Heart left ventricle (tissue), 13 donors: ENCODE measurements at regions not wholly inside any gene's neighbourhood (a gene's known extent, or its start where the extent isn't known, plus 50 kb on each side); places are given as distances from the start of the nearest gene placed in this dataset.

Source experiments
- POLR2A ChIP-seq, 2 donors: fragments of 450-650 bp; IDR thresholded peaks; one replicate each; pipeline ENCODE4 v1.6.1; 2017; ENCODE audit warnings: antibody characterized with exemption in 2 of 2, mild to moderate bottlenecking in 2 of 2, moderate library complexity in 2 of 2
- TF ChIP-seq, protein P1 (sequence below), 12 donors: fragments of 200-600 bp; sonication (generic) in 4 of 12; IDR thresholded peaks; one replicate each; pipeline versions ENCODE4 v1.5.0 to v1.8.0; 2018 to 2022; ENCODE audit warnings: antibody characterized with exemption in 12 of 12, mild to moderate bottlenecking in 5 of 12
- donor health status: ischemic (EF 13 %, LVEDD 7.1; RV severe dilation, severe dysfunction).
- donor health status: DM: no; HTN: yes; CAD: no.
- donor health status: DM: no; HTN: no; CAD: no.
- donor health status: ischemic (EF 25% LVEDD 6.9; RV normal size, moderate dysfunction).
- donor health status: ischemic (EF 25% LVEDD 5.7; RV mildly dilated, moderate dysfunction).
- donor health status: ischemic (EF 35%, LVEDD 5.7; RV mildly dilated, moderate dysfunction).
- donor health status: nonischemic (EF 11% LVEDD 7.7; RV severe dilation, severe dysfunction).
- donor health status: DM: yes; HTN: yes; CAD: no.
- donor health status: PGD.
- donor health status: ischemic (EF 29% LVEDD 5.4; RV normal size, mild dysfunction).
- donor health status: nonischemic (EF 23%, LVEDD 6.1; RV moderate dilation, normal function).

DNA sequence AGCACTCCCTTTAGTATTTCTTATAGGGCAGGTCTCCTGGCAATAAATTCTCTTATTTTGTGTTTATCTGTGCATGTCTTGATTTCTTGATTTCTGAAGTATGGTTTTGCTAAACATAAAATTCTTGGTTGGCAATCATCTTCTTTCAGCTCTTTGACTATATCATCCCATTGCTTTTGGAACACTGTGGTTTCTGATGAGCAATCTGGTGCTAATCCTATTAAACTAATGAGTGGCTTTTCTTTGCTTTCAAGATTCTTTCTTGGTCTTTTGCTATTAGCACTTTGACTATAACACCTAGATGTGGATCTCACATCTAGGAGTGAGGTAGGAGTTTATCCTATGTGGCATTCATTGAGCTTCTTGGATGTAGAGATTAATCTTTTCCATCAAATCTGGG lies 120.7 kb upstream of the MED13L start:
- TF ChIP-seq, protein P1, sequence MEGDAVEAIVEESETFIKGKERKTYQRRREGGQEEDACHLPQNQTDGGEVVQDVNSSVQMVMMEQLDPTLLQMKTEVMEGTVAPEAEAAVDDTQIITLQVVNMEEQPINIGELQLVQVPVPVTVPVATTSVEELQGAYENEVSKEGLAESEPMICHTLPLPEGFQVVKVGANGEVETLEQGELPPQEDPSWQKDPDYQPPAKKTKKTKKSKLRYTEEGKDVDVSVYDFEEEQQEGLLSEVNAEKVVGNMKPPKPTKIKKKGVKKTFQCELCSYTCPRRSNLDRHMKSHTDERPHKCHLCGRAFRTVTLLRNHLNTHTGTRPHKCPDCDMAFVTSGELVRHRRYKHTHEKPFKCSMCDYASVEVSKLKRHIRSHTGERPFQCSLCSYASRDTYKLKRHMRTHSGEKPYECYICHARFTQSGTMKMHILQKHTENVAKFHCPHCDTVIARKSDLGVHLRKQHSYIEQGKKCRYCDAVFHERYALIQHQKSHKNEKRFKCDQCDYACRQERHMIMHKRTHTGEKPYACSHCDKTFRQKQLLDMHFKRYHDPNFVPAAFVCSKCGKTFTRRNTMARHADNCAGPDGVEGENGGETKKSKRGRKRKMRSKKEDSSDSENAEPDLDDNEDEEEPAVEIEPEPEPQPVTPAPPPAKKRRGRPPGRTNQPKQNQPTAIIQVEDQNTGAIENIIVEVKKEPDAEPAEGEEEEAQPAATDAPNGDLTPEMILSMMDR (IDR thresholded peaks at IDR 0.05): no peak
- TF ChIP-seq POLR2A (IDR thresholded peaks at IDR 0.05): no peak
